ENCODE measurements at regions not wholly inside any gene's neighbourhood (a gene's known extent, or its start where the extent isn't known, plus 50 kb on each side); places are given as distances from the start of the nearest gene placed in this dataset.

DNA sequence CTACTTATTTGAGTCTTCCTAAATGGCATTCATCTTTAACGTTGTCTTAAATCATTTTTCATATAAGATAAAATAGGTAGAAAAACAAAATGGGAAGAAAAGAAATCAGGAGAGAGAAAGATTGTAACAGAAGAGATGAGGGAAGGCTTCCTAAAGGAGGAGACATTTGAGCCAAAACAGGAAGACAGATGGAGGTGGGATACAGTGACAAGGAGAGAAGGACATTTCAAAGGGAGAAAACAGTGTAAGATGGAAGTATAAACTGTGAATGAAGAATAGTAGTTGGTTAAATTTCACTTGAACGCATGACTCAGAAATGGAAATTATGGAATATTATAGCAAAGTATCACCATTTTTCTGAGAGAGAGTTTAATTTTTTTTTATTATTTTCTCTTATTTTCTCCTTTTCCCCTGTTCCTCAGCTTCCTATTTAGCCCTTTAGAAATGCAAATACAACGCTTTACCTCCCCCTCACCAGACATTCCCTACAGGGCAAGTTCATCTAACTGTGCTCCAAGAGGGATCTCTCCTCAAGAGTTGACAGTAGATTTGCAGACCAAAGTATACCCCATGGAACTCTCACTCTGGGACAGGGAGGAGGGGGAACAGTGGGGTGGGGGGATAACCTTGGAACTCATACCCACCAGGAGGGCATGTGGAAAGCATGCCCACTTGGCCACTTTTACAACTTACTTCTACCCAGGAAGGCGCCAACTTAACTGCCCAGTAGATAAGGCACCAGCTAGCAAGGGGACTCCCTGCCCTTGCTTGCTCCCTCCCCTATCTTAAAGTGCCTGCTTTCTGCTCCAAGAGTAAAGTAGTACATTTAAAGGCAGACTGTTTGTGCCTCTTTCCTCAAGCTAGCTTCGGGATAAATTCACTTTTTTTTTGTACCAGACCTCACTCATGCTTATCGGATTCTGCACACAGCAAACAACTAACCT is 304.7 kb upstream of the POU5F2 start:
- TF ChIP-seq, protein P1, sequence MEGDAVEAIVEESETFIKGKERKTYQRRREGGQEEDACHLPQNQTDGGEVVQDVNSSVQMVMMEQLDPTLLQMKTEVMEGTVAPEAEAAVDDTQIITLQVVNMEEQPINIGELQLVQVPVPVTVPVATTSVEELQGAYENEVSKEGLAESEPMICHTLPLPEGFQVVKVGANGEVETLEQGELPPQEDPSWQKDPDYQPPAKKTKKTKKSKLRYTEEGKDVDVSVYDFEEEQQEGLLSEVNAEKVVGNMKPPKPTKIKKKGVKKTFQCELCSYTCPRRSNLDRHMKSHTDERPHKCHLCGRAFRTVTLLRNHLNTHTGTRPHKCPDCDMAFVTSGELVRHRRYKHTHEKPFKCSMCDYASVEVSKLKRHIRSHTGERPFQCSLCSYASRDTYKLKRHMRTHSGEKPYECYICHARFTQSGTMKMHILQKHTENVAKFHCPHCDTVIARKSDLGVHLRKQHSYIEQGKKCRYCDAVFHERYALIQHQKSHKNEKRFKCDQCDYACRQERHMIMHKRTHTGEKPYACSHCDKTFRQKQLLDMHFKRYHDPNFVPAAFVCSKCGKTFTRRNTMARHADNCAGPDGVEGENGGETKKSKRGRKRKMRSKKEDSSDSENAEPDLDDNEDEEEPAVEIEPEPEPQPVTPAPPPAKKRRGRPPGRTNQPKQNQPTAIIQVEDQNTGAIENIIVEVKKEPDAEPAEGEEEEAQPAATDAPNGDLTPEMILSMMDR (conservative IDR thresholded peaks at IDR 0.05; ENCODE audit: low read length) = no peak
- TF ChIP-seq EZH2phosphoT487 (IDR thresholded peaks at IDR 0.05; ENCODE audit: borderline replicate concordance, low read depth, low read length) = no peak
